ENCODE measurements at regions not wholly inside any gene's neighbourhood (a gene's known extent, or its start where the extent isn't known, plus 50 kb on each side); places are given as distances from the start of the nearest gene placed in this dataset.

DNA sequence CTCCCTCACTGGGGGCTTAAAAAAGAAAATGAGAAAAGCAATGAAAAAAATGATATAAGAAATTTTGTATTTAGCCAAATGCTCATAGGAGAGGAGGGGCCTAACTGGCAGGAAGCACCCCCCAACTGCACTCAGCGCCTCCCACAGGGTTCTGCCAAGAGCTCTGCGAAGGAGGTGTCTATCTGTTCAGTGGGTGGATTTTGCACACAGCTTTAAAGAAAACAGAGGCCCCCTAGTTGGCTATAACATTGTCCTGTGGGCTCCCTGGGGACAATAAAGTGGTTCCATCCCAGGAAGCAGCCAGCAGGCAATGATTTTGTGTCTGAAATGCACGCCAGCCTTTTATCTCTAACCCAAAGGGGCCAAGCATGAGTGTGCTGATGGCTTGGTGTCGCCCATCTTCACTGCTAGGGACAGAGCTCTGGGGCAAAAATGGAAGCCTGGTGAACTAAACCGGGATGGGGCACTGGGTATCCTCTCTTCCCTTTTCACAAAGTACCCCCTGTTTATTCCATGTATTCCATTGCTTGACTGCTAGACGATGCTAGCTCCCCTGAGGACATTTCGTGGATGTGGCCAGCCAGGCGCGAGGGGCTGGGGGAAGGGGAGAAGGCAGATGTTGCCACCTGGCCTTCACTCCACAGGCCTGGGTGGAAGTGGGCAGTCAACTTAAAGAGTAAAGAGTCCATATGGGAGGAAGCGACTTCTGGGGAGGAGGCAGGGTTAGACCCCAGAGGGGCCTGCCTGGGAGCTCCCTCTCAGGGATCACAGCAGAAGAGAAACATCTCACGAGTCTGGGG is 205.7 kb downstream of the CYP26B1 start:
- TF ChIP-seq CTCF (IDR thresholded peaks at IDR 0.05) (no peak), POLR2A (IDR thresholded peaks at IDR 0.05) (no peak)
